NCI-H345 (cell line): ENCODE measurements at regions not wholly inside any gene's neighbourhood (a gene's known extent, or its start where the extent isn't known, plus 50 kb on each side); places are given as distances from the start of the nearest gene placed in this dataset.
"Not testable (repeated sequence)": the region's sequence is repeated elsewhere in the genome, so short reads cannot be mapped to it uniquely, and the experiment has no call there.

Experiments used
- DNase-seq: peaks from one replicate; lab custom pipeline; 2025; lab: John Stamatoyannopoulos, UW

- no peak for DNase-seq
Measured at GRCh38 chr10:128178302-128178958, 52.2 kb upstream of the MKI67 start.

GRCh38 chr10:128180843-128181242 lies 54.6 kb upstream of the MKI67 start:
- DNase-seq: no peak

- DNase-seq: no peak
Measured at GRCh38 chr10:128185627-128186026, 59.4 kb upstream of the MKI67 start.

- no peak for DNase-seq
Measured at GRCh38 chr10:128186959-128187787, 61.0 kb upstream of the MKI67 start.

- DNase-seq: no peak
Measured at GRCh38 chr10:128187788-128188185, 61.6 kb upstream of the MKI67 start.

GRCh38 chr10:128189176-128189575 lies 63.0 kb upstream of the MKI67 start:
- DNase-seq: no peak

GRCh38 chr10:128191847-128192246 lies 65.6 kb upstream of the MKI67 start:
- DNase-seq: peak; percentile 38

GRCh38 chr10:128201826-128202225 lies 75.6 kb upstream of the MKI67 start:
- not testable (repeated sequence) for DNase-seq

GRCh38 chr10:128203028-128203427 lies 76.8 kb upstream of the MKI67 start:
- no peak for DNase-seq

- DNase-seq: not testable (repeated sequence)
Measured at GRCh38 chr10:128205591-128205990, 79.4 kb upstream of the MKI67 start.

- no peak for DNase-seq
Measured at GRCh38 chr10:128206676-128207075, 80.5 kb upstream of the MKI67 start.

- no peak for DNase-seq
Measured at GRCh38 chr10:128209862-128210214, 83.6 kb upstream of the MKI67 start.

GRCh38 chr10:128210215-128211063 lies 84.2 kb upstream of the MKI67 start:
- DNase-seq: peak; percentile 44

GRCh38 chr10:128211064-128211504 lies 84.9 kb upstream of the MKI67 start:
- no peak for DNase-seq

- DNase-seq: peak; percentile 79
Measured at GRCh38 chr10:128211953-128212727, 85.9 kb upstream of the MKI67 start.

GRCh38 chr10:128213156-128213555 lies 86.9 kb upstream of the MKI67 start:
- DNase-seq: no peak

GRCh38 chr10:128215733-128216132 lies 89.5 kb upstream of the MKI67 start:
- DNase-seq: no peak

GRCh38 chr10:128217136-128217535 lies 90.9 kb upstream of the MKI67 start:
- no peak for DNase-seq

- DNase-seq: no peak
Measured at GRCh38 chr10:128218161-128218560, 91.9 kb upstream of the MKI67 start.

GRCh38 chr10:128219295-128219694 lies 93.1 kb upstream of the MKI67 start:
- DNase-seq: no peak

- DNase-seq: no peak
Measured at GRCh38 chr10:128220021-128220420, 93.8 kb upstream of the MKI67 start.

- DNase-seq: no peak
Measured at GRCh38 chr10:128221117-128221516, 94.9 kb upstream of the MKI67 start.
